ENCODE measurements at regions not wholly inside any gene's neighbourhood (a gene's known extent, or its start where the extent isn't known, plus 50 kb on each side); places are given as distances from the start of the nearest gene placed in this dataset.
"Not testable (repeated sequence)": the region's sequence is repeated elsewhere in the genome, so short reads cannot be mapped to it uniquely, and the experiment has no call there.

GRCh38 chr17:20852990-20853370, 189.8 kb downstream of the USP22 start:
- peak overlapping the region; percentile 27; the same call in 1 of the 2 replicates for H3K27ac ChIP-seq
- no peak for TF ChIP-seq CTCF (IDR thresholded peaks at IDR 0.05)
- TF ChIP-seq ZFX (IDR thresholded peaks at IDR 0.05; ENCODE audit: borderline replicate concordance), result no peak

GRCh38 chr17:20855910-20856470, 186.8 kb downstream of the USP22 start:
- H3K27ac ChIP-seq, result not testable (repeated sequence)

GRCh38 chr17:20866444-20867209, 176.2 kb downstream of the USP22 start:
- H3K27ac ChIP-seq, result not testable (repeated sequence)

- peak overlapping the region; percentile 77; the same call in 1 of the 2 replicates for H3K27ac ChIP-seq
Observed at GRCh38 chr17:20867436-20867937, 175.3 kb downstream of the USP22 start.

GRCh38 chr17:20867938-20868661, 174.7 kb downstream of the USP22 start:
- peak overlapping the region; percentile 77 for H3K27ac ChIP-seq

GRCh38 chr17:20868662-20869007, 174.2 kb downstream of the USP22 start:
- H3K27ac ChIP-seq, result peak overlapping the region; percentile 77

GRCh38 chr17:20873173-20873572, 169.6 kb downstream of the USP22 start:
- not testable (repeated sequence) for H3K27ac ChIP-seq

GRCh38 chr17:20873688-20874328, 169.0 kb downstream of the USP22 start:
- not testable (repeated sequence) for H3K27ac ChIP-seq

GRCh38 chr17:20877384-20877783, 165.4 kb downstream of the USP22 start:
- not testable (repeated sequence) for H3K27ac ChIP-seq

GRCh38 chr17:20890338-20890737, 152.5 kb downstream of the USP22 start:
- no peak overlapping the region for H3K27ac ChIP-seq
- TF ChIP-seq CTCF (IDR thresholded peaks at IDR 0.05) (no peak), ZFX (IDR thresholded peaks at IDR 0.05; ENCODE audit: borderline replicate concordance) (no peak)

- not testable (repeated sequence) for H3K27ac ChIP-seq
Observed at GRCh38 chr17:20895426-20895825, 147.4 kb downstream of the USP22 start.

GRCh38 chr17:20896153-20896649, 146.6 kb downstream of the USP22 start:
- no peak overlapping the region for H3K27ac ChIP-seq
- TF ChIP-seq ZFX (IDR thresholded peaks at IDR 0.05; ENCODE audit: borderline replicate concordance) (no peak), CTCF (IDR thresholded peaks at IDR 0.05) (no peak)

- H3K27ac ChIP-seq, result not testable (repeated sequence)
Observed at GRCh38 chr17:20898726-20899125, 144.1 kb downstream of the USP22 start.

GRCh38 chr17:20902496-20902895, 140.3 kb downstream of the USP22 start:
- H3K27ac ChIP-seq, result not testable (repeated sequence)

GRCh38 chr17:20903549-20903948, 139.3 kb downstream of the USP22 start:
- not testable (repeated sequence) for H3K27ac ChIP-seq
